Neural cell (in vitro differentiated cells): ENCODE measurements at regions not wholly inside any gene's neighbourhood (a gene's known extent, or its start where the extent isn't known, plus 50 kb on each side); places are given as distances from the start of the nearest gene placed in this dataset.

Source experiments
- H2AFZ ChIP-seq: fragments of 200-600, 300-800 bp; sonication (generic), shearing (Covaris generic); 2 replicates; pipeline ENCODE4 v1.6.0; 2014; ENCODE audit warnings: low read depth, mild to moderate bottlenecking, antibody characterized with exemption, low read length, moderate library complexity
- H3F3A ChIP-seq: fragments of 200-600 bp; shearing (Covaris generic); 2 replicates; pipeline ENCODE4 v1.6.1; 2016; ENCODE audit warnings: mild to moderate bottlenecking, moderate library complexity, mixed read lengths, antibody characterized with exemption, low read length; ENCODE audit not compliant: insufficient read depth, poor library complexity, severe bottlenecking
- H3K27ac ChIP-seq: fragments of 200-600, 300-800 bp; sonication (generic), shearing (Covaris generic); 2 replicates; pipeline ENCODE4 v1.5.1; 2014; ENCODE audit warnings: mild to moderate bottlenecking, low read length, moderate library complexity
- H3K27me3 ChIP-seq: fragments of 300-800, 200-600 bp; sonication (generic), shearing (Covaris generic); 2 replicates; pipeline ENCODE4 v1.6.0; 2014; ENCODE audit warnings: mild to moderate bottlenecking, low read depth, low read length, moderate library complexity; ENCODE audit not compliant: insufficient read depth
- H3K36me3 ChIP-seq: fragments of 300-800, 200-600 bp; sonication (generic), shearing (Covaris generic); 2 replicates; pipeline ENCODE4 v1.5.1; 2014; ENCODE audit warnings: mild to moderate bottlenecking, antibody characterized with exemption, low read length, moderate library complexity; ENCODE audit not compliant: insufficient read depth
- H3K4me2 ChIP-seq: fragments of 300-800, 200-600 bp; sonication (generic), shearing (Covaris generic); 2 replicates; pipeline ENCODE4 v1.6.0; 2014; ENCODE audit warnings: mild to moderate bottlenecking, low read length
- H3K4me3 ChIP-seq: fragments of 300-800, 200-600 bp; sonication (generic), shearing (Covaris generic); 2 replicates; pipeline ENCODE4 v1.5.1; 2014; ENCODE audit warnings: mild to moderate bottlenecking, low read length, moderate library complexity
- H3K79me2 ChIP-seq: fragments of 200-600 bp; shearing (Covaris generic); replicated peaks from 2 replicates; pipeline ENCODE4 v1.6.0; 2014; ENCODE audit warnings: mild to moderate bottlenecking, low read length, moderate library complexity; ENCODE audit not compliant: insufficient read depth
- H3K9ac ChIP-seq: fragments of 300-800, 200-600 bp; sonication (generic), shearing (Covaris generic); 2 replicates; pipeline ENCODE4 v1.6.1; 2016; ENCODE audit warnings: mild to moderate bottlenecking, low read length, mixed read lengths
- H3K9me2 ChIP-seq: fragments of 200-600 bp; shearing (Covaris generic); 2 replicates; pipeline ENCODE4 v1.6.1; 2016; ENCODE audit warnings: mild to moderate bottlenecking, low read length, mixed read lengths; ENCODE audit not compliant: insufficient read depth
- H3K9me3 ChIP-seq: fragments of 200-600, 300-800 bp; sonication (generic), shearing (Covaris generic); 2 replicates; pipeline ENCODE4 v1.6.1; 2016; ENCODE audit warnings: mild to moderate bottlenecking, mixed run types, low read length, moderate library complexity, mixed read lengths
- H4K20me1 ChIP-seq: fragments of 200-600 bp; shearing (Covaris generic); 2 replicates; pipeline ENCODE4 v1.6.1; 2016; ENCODE audit warnings: mild to moderate bottlenecking, mixed run types; ENCODE audit not compliant: insufficient read depth
- CTCF ChIP-seq: fragments of 450-650 bp; IDR thresholded peaks from 2 replicates; pipeline ENCODE4 v1.5.1; 2014; ENCODE audit warnings: antibody characterized with exemption, mild to moderate bottlenecking, moderate library complexity; ENCODE audit not compliant: poor library complexity, severe bottlenecking
- EP300 ChIP-seq: fragments of 450-650 bp; conservative IDR thresholded peaks from 2 replicates; pipeline ENCODE4 v1.6.1; 2014; ENCODE audit warnings: antibody characterized with exemption, mild to moderate bottlenecking, moderate library complexity; ENCODE audit not compliant: poor library complexity, severe bottlenecking
- EZH2 ChIP-seq: fragments of 200-600, 300-800 bp; shearing (Covaris generic), sonication (generic); IDR thresholded peaks from 2 replicates; pipeline ENCODE4 v1.6.1; 2014; ENCODE audit warnings: antibody characterized with exemption, low read length, borderline replicate concordance, mild to moderate bottlenecking; ENCODE audit not compliant: insufficient read depth, poor library complexity, severe bottlenecking
- MXI1 ChIP-seq: fragments of 450-650 bp; conservative IDR thresholded peaks from 2 replicates; pipeline ENCODE4 v1.6.1; 2014; ENCODE audit warnings: antibody characterized with exemption, mild to moderate bottlenecking; ENCODE audit not compliant: poor library complexity, severe bottlenecking
- POLR2AphosphoS5 ChIP-seq: IDR thresholded peaks from 2 replicates; pipeline ENCODE4 v1.6.1; 2012
- RAD21 ChIP-seq: fragments of 450-650 bp; conservative IDR thresholded peaks from 2 replicates; pipeline ENCODE4 v1.6.1; 2014; ENCODE audit warnings: antibody characterized with exemption, mild to moderate bottlenecking, moderate library complexity
- REST ChIP-seq: IDR thresholded peaks from 2 replicates; pipeline ENCODE4 v1.6.1; 2012; ENCODE audit warnings: borderline replicate concordance
- SMC3 ChIP-seq: fragments of 450-650 bp; conservative IDR thresholded peaks from 2 replicates; pipeline ENCODE4 v1.6.1; 2014; ENCODE audit warnings: antibody characterized with exemption, mild to moderate bottlenecking, moderate library complexity; ENCODE audit not compliant: poor library complexity
- TAF1 ChIP-seq: IDR thresholded peaks from 2 replicates; pipeline ENCODE4 v1.6.1; 2012; ENCODE audit warnings: low read depth

GRCh38 chr10:131021969-131022368 lies 289.6 kb downstream of the TCERG1L start:
- Histone ChIP-seq H3K4me3 (no peak overlapping the region), H3K36me3 (no peaks in the 10 kb centered on the region), H3K27ac (no peak overlapping the region), H3K9me3 (no peaks in the 10 kb centered on the region), H3K27me3 (no peaks in the 10 kb centered on the region), H3K79me2 (no peaks in the 10 kb centered on the region), H3K9ac (no peak overlapping the region), H2AFZ (no peak overlapping the region), H3K9me2 (no peaks in the 10 kb centered on the region), H3K4me2 (no peak overlapping the region), H4K20me1 (no peaks in the 10 kb centered on the region), H3F3A (no peaks in the 10 kb centered on the region)
- TF ChIP-seq SMC3 (no peak), POLR2AphosphoS5 (no peak), EP300 (no peak), REST (no peak), RAD21 (no peak), TAF1 (no peak), CTCF (no peak), MXI1 (no peak), EZH2 (no peak)

- no peak overlapping the region for H2AFZ ChIP-seq
- TF ChIP-seq REST (no peak), MXI1 (no peak), EZH2 (no peak), SMC3 (no peak), TAF1 (no peak), CTCF (no peak), POLR2AphosphoS5 (no peak), RAD21 (no peak), EP300 (no peak)
- H3K79me2 ChIP-seq: no peaks in the 10 kb centered on the region
- no peaks in the 10 kb centered on the region for H3K9me3 ChIP-seq
- H3K27ac ChIP-seq: no peak overlapping the region
- no peak overlapping the region for H3K4me3 ChIP-seq
- H4K20me1 ChIP-seq: no peaks in the 10 kb centered on the region
- H3F3A ChIP-seq: no peaks in the 10 kb centered on the region
- no peak overlapping the region for H3K9ac ChIP-seq
- H3K4me2 ChIP-seq: no peak overlapping the region
- no peaks in the 10 kb centered on the region for H3K9me2 ChIP-seq
- no peaks in the 10 kb centered on the region for H3K27me3 ChIP-seq
- no peaks in the 10 kb centered on the region for H3K36me3 ChIP-seq
These were observed 289.2 kb downstream of the TCERG1L start for GRCh38 chr10:131022369-131022768.
